IMR-90 (cell line): ENCODE measurements at regions not wholly inside any gene's neighbourhood (a gene's known extent, or its start where the extent isn't known, plus 50 kb on each side); places are given as distances from the start of the nearest gene placed in this dataset.

Source experiments
- ATAC-seq: fragments of 200-7000 bp; cut with Tn5 transposase; 2 replicates; pipeline ENCODE4 v1.9.1; 2020; ENCODE audit warnings: low read depth, mild to moderate bottlenecking, moderate library complexity
- BruUV-seq: library from RNA; stranded (reverse); fragments of 400-500 nt; replicated peaks from 2 replicates; lab custom pipeline; 2021; lab: Mats Ljungman, UMichigan
- CTCF ChIA-PET: fragments of 300-600 bp; formaldehyde crosslinking; extraction: SDS; loops from one replicate; lab custom pipeline; 2021; ENCODE audit warnings: antibody characterized with exemption; lab: Yijun Ruan, JAX
- POLR2A ChIA-PET: fragments of 300-600 bp; sonication (Branson Sonifier 250); formaldehyde crosslinking; loops from one replicate; lab custom pipeline; 2022; ENCODE audit warnings: antibody characterized with exemption; ENCODE audit not compliant: unreplicated experiment; lab: Charles Lee
- DNase-seq: peaks from one replicate; pipeline ENCODE4 v3.0.0; 2013
- H2AFZ ChIP-seq: replicated peaks from 2 replicates; pipeline ENCODE3; 2013; ENCODE audit warnings: low read length, mild to moderate bottlenecking; ENCODE audit not compliant: poor library complexity
- H2AK5ac ChIP-seq: 2 replicates; pipeline ENCODE4 v1.6.1; 2013; ENCODE audit warnings: low read depth, low read length, inconsistent platforms
- H2AK9ac ChIP-seq: replicated peaks from 2 replicates; pipeline ENCODE3; 2013; ENCODE audit warnings: mild to moderate bottlenecking, low read depth, low read length, moderate library complexity; ENCODE audit not compliant: poor library complexity
- H2BK120ac ChIP-seq: 2 replicates; pipeline ENCODE4 v1.6.1; 2013; ENCODE audit warnings: low read depth, low read length, inconsistent platforms
- H2BK15ac ChIP-seq: 3 replicates; pipeline ENCODE4 v1.6.1; 2013; ENCODE audit warnings: low read depth, low read length, inconsistent platforms
- H2BK20ac ChIP-seq: 2 replicates; pipeline ENCODE4 v1.6.1; 2013; ENCODE audit warnings: low read depth, mild to moderate bottlenecking, inconsistent platforms, low read length, moderate library complexity
- H2BK5ac ChIP-seq: 2 replicates; pipeline ENCODE4 v1.6.1; 2013; ENCODE audit warnings: mild to moderate bottlenecking, low read depth, low read length, inconsistent platforms; ENCODE audit not compliant: poor library complexity, severe bottlenecking
- H3K14ac ChIP-seq: replicated peaks from 2 replicates; pipeline ENCODE4 v1.6.1; 2013; ENCODE audit warnings: low read depth, low read length, inconsistent platforms
- H3K18ac ChIP-seq: 2 replicates; pipeline ENCODE4 v1.6.1; 2013; ENCODE audit warnings: low read depth, low read length, control low read depth
- H3K23ac ChIP-seq: 2 replicates; pipeline ENCODE4 v1.6.1; 2013; ENCODE audit warnings: low read depth, low read length, inconsistent platforms
- H3K27ac ChIP-seq: 2 replicates; pipeline ENCODE4 v1.5.1; 2013; ENCODE audit warnings: mild to moderate bottlenecking, control low read depth, low read length; ENCODE audit not compliant: insufficient read depth
- H3K27me3 ChIP-seq: 2 replicates; pipeline ENCODE4 v1.6.1; 2013; ENCODE audit warnings: low read length; ENCODE audit not compliant: control insufficient read depth, insufficient read depth
- H3K36me3 ChIP-seq: 2 replicates; pipeline ENCODE4 v1.6.1; 2013; ENCODE audit warnings: low read length, mixed read lengths; ENCODE audit not compliant: control insufficient read depth, insufficient read depth
- H3K4ac ChIP-seq: 2 replicates; pipeline ENCODE4 v1.6.1; 2013; ENCODE audit warnings: low read depth, low read length, inconsistent platforms
- H3K4me1 ChIP-seq: 2 replicates; pipeline ENCODE4 v1.6.1; 2013; ENCODE audit warnings: low read length, mixed read lengths; ENCODE audit not compliant: control insufficient read depth, insufficient read depth
- H3K4me2 ChIP-seq: 2 replicates; pipeline ENCODE4 v1.6.1; 2013; ENCODE audit warnings: low read depth, mild to moderate bottlenecking, control low read depth, low read length, moderate library complexity
- H3K4me3 ChIP-seq: 2 replicates; pipeline ENCODE4 v1.5.1; 2013; ENCODE audit warnings: low read depth, mild to moderate bottlenecking, control low read depth, low read length, moderate library complexity; ENCODE audit not compliant: insufficient read depth
- H3K56ac ChIP-seq: 2 replicates; pipeline ENCODE4 v1.6.1; 2013; ENCODE audit warnings: low read length, inconsistent platforms; ENCODE audit not compliant: insufficient read depth; ENCODE audit errors: extremely low read depth
- H3K79me1 ChIP-seq, 2 experiments: 2 replicates each; pipeline ENCODE4 v1.6.1; 2013; ENCODE audit warnings: low read length in 2 of 2, inconsistent platforms in 1 of 2, low read depth in 1 of 2
- H3K9ac ChIP-seq: 2 replicates; pipeline ENCODE4 v1.6.1; 2013; ENCODE audit warnings: low read depth, low read length, control low read depth
- H3K9me1 ChIP-seq: 2 replicates; pipeline ENCODE4 v1.6.1; 2013; ENCODE audit warnings: low read length, inconsistent platforms; ENCODE audit not compliant: insufficient read depth
- H3K9me3 ChIP-seq: 2 replicates; pipeline ENCODE4 v1.6.1; 2013; ENCODE audit warnings: low read length; ENCODE audit not compliant: control insufficient read depth, insufficient read depth
- H4K20me1 ChIP-seq: 2 replicates; pipeline ENCODE4 v1.6.1; 2013; ENCODE audit warnings: low read length, inconsistent platforms; ENCODE audit not compliant: insufficient read depth
- H4K5ac ChIP-seq: 2 replicates; pipeline ENCODE4 v1.6.1; 2013; ENCODE audit warnings: mild to moderate bottlenecking, low read depth, low read length, control low read depth
- H4K8ac ChIP-seq, 2 experiments: 2 replicates each; pipeline ENCODE4 v1.6.1; 2013; ENCODE audit warnings: low read depth in 2 of 2, low read length in 2 of 2, control low read depth in 1 of 2, inconsistent platforms in 1 of 2
- H4K91ac ChIP-seq: 2 replicates; pipeline ENCODE4 v1.6.1; 2013; ENCODE audit warnings: low read depth, low read length, inconsistent platforms; ENCODE audit not compliant: insufficient read depth
- BHLHE40 ChIP-seq: fragments of 150-350 bp; IDR thresholded peaks from 2 replicates; pipeline ENCODE4 v1.6.1; 2016; ENCODE audit warnings: mild to moderate bottlenecking, low read depth, low read length
- CEBPB ChIP-seq: IDR thresholded peaks from 2 replicates; pipeline ENCODE4 v1.6.1; 2012; ENCODE audit warnings: low read depth, low read length, improper control_type of control experiment
- CHD1 ChIP-seq: IDR thresholded peaks from 2 replicates; pipeline ENCODE4 v1.6.1; 2012; ENCODE audit warnings: low read depth, low read length, improper control_type of control experiment
- ELK1 ChIP-seq: fragments of 150-350 bp; IDR thresholded peaks from 2 replicates; pipeline ENCODE4 v1.6.1; 2016; ENCODE audit warnings: low read depth, mild to moderate bottlenecking, low read length, moderate library complexity, borderline replicate concordance
- FOS ChIP-seq: fragments of 150-350 bp; IDR thresholded peaks from 2 replicates; pipeline ENCODE4 v1.6.1; 2016; ENCODE audit warnings: low read depth, low read length
- MAFK ChIP-seq: IDR thresholded peaks from 2 replicates; pipeline ENCODE4 v1.6.1; 2012; ENCODE audit warnings: low read depth, low read length, improper control_type of control experiment
- MAZ ChIP-seq: IDR thresholded peaks from 2 replicates; pipeline ENCODE4 v1.6.1; 2012; ENCODE audit warnings: low read depth, mild to moderate bottlenecking, low read length, improper control_type of control experiment, moderate library complexity, borderline replicate concordance
- MXI1 ChIP-seq: IDR thresholded peaks from 2 replicates; pipeline ENCODE4 v1.6.1; 2012; ENCODE audit warnings: low read depth, mild to moderate bottlenecking, low read length, moderate library complexity, borderline replicate concordance
- NFE2L2 ChIP-seq: fragments of 150-350 bp; IDR thresholded peaks from 2 replicates; pipeline ENCODE4 v1.6.1; 2016; ENCODE audit warnings: low read depth, mild to moderate bottlenecking, low read length
- POLR2A ChIP-seq: IDR thresholded peaks from 2 replicates; pipeline ENCODE4 v1.6.1; 2012; ENCODE audit warnings: mild to moderate bottlenecking, low read depth, low read length
- RAD21 ChIP-seq: IDR thresholded peaks from 2 replicates; pipeline ENCODE4 v1.6.1; 2012; ENCODE audit warnings: low read length, improper control_type of control experiment
- RCOR1 ChIP-seq: IDR thresholded peaks from 2 replicates; pipeline ENCODE4 v1.6.1; 2012; ENCODE audit warnings: mild to moderate bottlenecking, low read length, improper control_type of control experiment; ENCODE audit not compliant: insufficient replicate concordance
- RFX5 ChIP-seq: IDR thresholded peaks from 2 replicates; pipeline ENCODE4 v1.8.0; 2012; ENCODE audit warnings: low read depth, mild to moderate bottlenecking, low read length, moderate library complexity
- SMC3 ChIP-seq: fragments of 150-350 bp; IDR thresholded peaks from 2 replicates; pipeline ENCODE4 v1.6.1; 2016; ENCODE audit warnings: low read depth, mild to moderate bottlenecking, antibody characterized with exemption, low read length, moderate library complexity
- USF2 ChIP-seq: fragments of 150-350 bp; IDR thresholded peaks from 2 replicates; pipeline ENCODE4 v1.6.1; 2017; ENCODE audit warnings: mild to moderate bottlenecking, antibody characterized with exemption, low read length, low read depth
- WGBS, 2 experiments: methylation state at CpG; one replicate each; pipeline versions ENCODE4 v1.1.5 to v1.1.7; 2013; ENCODE audit warnings: missing lambda C conversion rate in 2 of 2; ENCODE audit not compliant: insufficient read length in 1 of 2; ENCODE audit errors: extremely low coverage in 2 of 2; 5-methylcytosine and 5-hydroxymethylcytosine counted together
- dilution Hi-C: fragments of 300-500 bp; cut with HindIII; formaldehyde crosslinking; loops from one replicate; pipeline ENCODE4 v1.14.3; 2018; ENCODE audit warnings: low sequenced_read_pairs; ENCODE audit not compliant: unreplicated experiment
- in situ Hi-C: fragments of 300-500 bp; cut with MboI; formaldehyde crosslinking; loops from 3 replicates; pipeline ENCODE4 v1.14.3; 2019; ENCODE audit warnings: low sequenced_read_pairs, inconsistent platforms, mixed read lengths
- intact Hi-C: fragments of 100-400 bp; cut with micrococcal nuclease; formaldehyde crosslinking; loops from 2 replicates; pipeline ENCODE4 v1.10.0; 2022
- TF ChIP-seq, protein P1 (sequence below): conservative IDR thresholded peaks from 2 replicates; pipeline ENCODE4 v1.5.1; 2012; ENCODE audit warnings: mild to moderate bottlenecking, low read depth, low read length, improper control_type of control experiment

GRCh38 chr6:170042123-170042522 lies 248.8 kb downstream of the DLL1 start:
- H3K4me3 ChIP-seq, result no peak overlapping the region
- WGBS, 2 experiments, result no CpG with 5 or more reads among the region's 4 CpGs
- BruUV-seq, result no TSS peak
- no peak overlapping the region for H2BK20ac ChIP-seq
- DNase-seq, result no peak
- dilution Hi-C loops (no loop called here), intact Hi-C loops (no loop called here), in situ Hi-C loops (no loop called here)
- POLR2A ChIA-PET, result no interaction called here
- H4K8ac ChIP-seq, result no peak overlapping the region
- H3K14ac ChIP-seq, result no peak overlapping the region
- no peak overlapping the region for H2BK15ac ChIP-seq
- no peak overlapping the region for H2AK5ac ChIP-seq
- no peak for ATAC-seq
- H3K18ac ChIP-seq, result no peak overlapping the region
- H3K56ac ChIP-seq, result no peak overlapping the region
- H2BK5ac ChIP-seq, result no peak overlapping the region
- no peak overlapping the region for H4K91ac ChIP-seq
- H3K79me1 ChIP-seq, result no peaks in the 10 kb centered on the region
- H3K9ac ChIP-seq, result no peak overlapping the region
- no peaks in the 10 kb centered on the region for H3K9me1 ChIP-seq
- H2BK120ac ChIP-seq, result no peak overlapping the region
- H3K4me2 ChIP-seq, result no peak overlapping the region
- H2AK9ac ChIP-seq, result no peak overlapping the region
- no peak overlapping the region for H3K4ac ChIP-seq
- no peak overlapping the region for H4K5ac ChIP-seq
- H3K23ac ChIP-seq, result no peak overlapping the region
- no peak overlapping the region for H3K27ac ChIP-seq
- H2AFZ ChIP-seq, result no peak overlapping the region
- no peaks in the 10 kb centered on the region for H3K27me3 ChIP-seq
- no peaks in the 10 kb centered on the region for H3K4me1 ChIP-seq
- TF ChIP-seq USF2 (no peak), MAFK (no peak), FOS (no peak), CEBPB (no peak), BHLHE40 (no peak), POLR2A (no peak), RCOR1 (no peak), RAD21 (no peak), RFX5 (no peak), NFE2L2 (no peak), MXI1 (no peak), MAZ (no peak), SMC3 (no peak), CHD1 (no peak), ELK1 (no peak)
- TF ChIP-seq, protein P1, sequence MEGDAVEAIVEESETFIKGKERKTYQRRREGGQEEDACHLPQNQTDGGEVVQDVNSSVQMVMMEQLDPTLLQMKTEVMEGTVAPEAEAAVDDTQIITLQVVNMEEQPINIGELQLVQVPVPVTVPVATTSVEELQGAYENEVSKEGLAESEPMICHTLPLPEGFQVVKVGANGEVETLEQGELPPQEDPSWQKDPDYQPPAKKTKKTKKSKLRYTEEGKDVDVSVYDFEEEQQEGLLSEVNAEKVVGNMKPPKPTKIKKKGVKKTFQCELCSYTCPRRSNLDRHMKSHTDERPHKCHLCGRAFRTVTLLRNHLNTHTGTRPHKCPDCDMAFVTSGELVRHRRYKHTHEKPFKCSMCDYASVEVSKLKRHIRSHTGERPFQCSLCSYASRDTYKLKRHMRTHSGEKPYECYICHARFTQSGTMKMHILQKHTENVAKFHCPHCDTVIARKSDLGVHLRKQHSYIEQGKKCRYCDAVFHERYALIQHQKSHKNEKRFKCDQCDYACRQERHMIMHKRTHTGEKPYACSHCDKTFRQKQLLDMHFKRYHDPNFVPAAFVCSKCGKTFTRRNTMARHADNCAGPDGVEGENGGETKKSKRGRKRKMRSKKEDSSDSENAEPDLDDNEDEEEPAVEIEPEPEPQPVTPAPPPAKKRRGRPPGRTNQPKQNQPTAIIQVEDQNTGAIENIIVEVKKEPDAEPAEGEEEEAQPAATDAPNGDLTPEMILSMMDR, result no peak
- CTCF ChIA-PET, result no interaction called here
- no peaks in the 10 kb centered on the region for H4K20me1 ChIP-seq
- H3K36me3 ChIP-seq, result no peaks in the 10 kb centered on the region
- peaks cover 51% of the 10 kb centered on the region for H3K9me3 ChIP-seq
